Loucy (cell line): ENCODE measurements at regions not wholly inside any gene's neighbourhood (a gene's known extent, or its start where the extent isn't known, plus 50 kb on each side); places are given as distances from the start of the nearest gene placed in this dataset.

ENCODE experiments used
- EZH2phosphoT487 ChIP-seq: fragments of 200-600 bp; IDR thresholded peaks from 2 replicates; pipeline ENCODE4 v1.6.1; 2018; ENCODE audit warnings: antibody characterized with exemption, mild to moderate bottlenecking, moderate library complexity, borderline replicate concordance
- TF ChIP-seq, protein P1 (sequence below): fragments of 200-600 bp; sonication (generic); conservative IDR thresholded peaks from 2 replicates; pipeline ENCODE4 v1.5.1; 2014; ENCODE audit warnings: mild to moderate bottlenecking, antibody characterized with exemption, low read length

DNA sequence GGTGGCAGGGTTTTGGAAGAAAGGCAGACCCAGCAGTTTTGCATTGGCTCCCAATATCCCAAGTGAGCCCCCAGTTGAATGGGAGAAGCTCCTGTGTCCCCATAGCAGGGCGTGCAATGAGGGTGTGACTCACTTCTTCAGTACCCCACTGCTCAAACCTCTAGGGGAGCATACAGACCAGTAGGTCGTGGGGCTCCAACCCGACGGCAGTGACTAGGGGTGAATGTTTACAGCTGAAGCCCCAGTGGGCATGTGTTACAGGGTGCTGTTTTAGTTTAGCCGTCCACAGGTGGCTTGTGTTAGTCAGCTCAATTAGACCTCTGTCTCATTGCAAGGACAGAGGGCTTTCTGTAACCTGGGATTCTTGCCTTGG, 564.5 kb upstream of the CNTN5 start:
- TF ChIP-seq, protein P1, sequence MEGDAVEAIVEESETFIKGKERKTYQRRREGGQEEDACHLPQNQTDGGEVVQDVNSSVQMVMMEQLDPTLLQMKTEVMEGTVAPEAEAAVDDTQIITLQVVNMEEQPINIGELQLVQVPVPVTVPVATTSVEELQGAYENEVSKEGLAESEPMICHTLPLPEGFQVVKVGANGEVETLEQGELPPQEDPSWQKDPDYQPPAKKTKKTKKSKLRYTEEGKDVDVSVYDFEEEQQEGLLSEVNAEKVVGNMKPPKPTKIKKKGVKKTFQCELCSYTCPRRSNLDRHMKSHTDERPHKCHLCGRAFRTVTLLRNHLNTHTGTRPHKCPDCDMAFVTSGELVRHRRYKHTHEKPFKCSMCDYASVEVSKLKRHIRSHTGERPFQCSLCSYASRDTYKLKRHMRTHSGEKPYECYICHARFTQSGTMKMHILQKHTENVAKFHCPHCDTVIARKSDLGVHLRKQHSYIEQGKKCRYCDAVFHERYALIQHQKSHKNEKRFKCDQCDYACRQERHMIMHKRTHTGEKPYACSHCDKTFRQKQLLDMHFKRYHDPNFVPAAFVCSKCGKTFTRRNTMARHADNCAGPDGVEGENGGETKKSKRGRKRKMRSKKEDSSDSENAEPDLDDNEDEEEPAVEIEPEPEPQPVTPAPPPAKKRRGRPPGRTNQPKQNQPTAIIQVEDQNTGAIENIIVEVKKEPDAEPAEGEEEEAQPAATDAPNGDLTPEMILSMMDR: no peak
- TF ChIP-seq EZH2phosphoT487: no peak
